ENCODE measurements at regions not wholly inside any gene's neighbourhood (a gene's known extent, or its start where the extent isn't known, plus 50 kb on each side); places are given as distances from the start of the nearest gene placed in this dataset.

- Histone ChIP-seq H3K27me3 (no peaks in the 10 kb centered on the region), H3K4me1 (no peaks in the 10 kb centered on the region), H3K9me3 (no peaks in the 10 kb centered on the region), H3K36me3 (no peaks in the 10 kb centered on the region), H3K4me3 (no peak overlapping the region), H3K27ac (no peak overlapping the region)
- FAIRE-seq (no peak), DNase-seq (no peak), ATAC-seq (no peak)
- 82 to 83% methylated on average over 10 of the region's 10 CpGs for WGBS, 2 donors
- intact Hi-C loops (cut with DNase I), result no loop called here
- TF ChIP-seq CTCF (IDR thresholded peaks at IDR 0.05), result no peak
Measured at GRCh38 chr6:170461111-170461510, 92.0 kb downstream of the PSMB1 start.

GRCh38 chr6:170460641-170461040 lies 92.5 kb downstream of the PSMB1 start:
- intact Hi-C loops (cut with DNase I), result no loop called here
- no peaks in the 10 kb centered on the region for H3K36me3 ChIP-seq
- no peaks in the 10 kb centered on the region for H3K27me3 ChIP-seq
- no peak overlapping the region for H3K27ac ChIP-seq
- WGBS, 2 donors, result 81 to 88% methylated on average over 7 of the region's 7 CpGs
- DNase-seq, result no peak
- H3K4me1 ChIP-seq, result no peaks in the 10 kb centered on the region
- no peak for TF ChIP-seq CTCF (IDR thresholded peaks at IDR 0.05)
- no peaks in the 10 kb centered on the region for H3K9me3 ChIP-seq
- no peak overlapping the region for H3K4me3 ChIP-seq
- no peak for ATAC-seq
- no peak for FAIRE-seq

- Histone ChIP-seq H3K9me3 (no peaks in the 10 kb centered on the region), H3K27ac (no peak overlapping the region), H3K4me1 (no peaks in the 10 kb centered on the region), H3K4me3 (no peak overlapping the region), H3K27me3 (no peaks in the 10 kb centered on the region), H3K36me3 (no peaks in the 10 kb centered on the region)
- intact Hi-C loops (cut with DNase I), result no loop called here
- FAIRE-seq (no peak), ATAC-seq (no peak), DNase-seq (no peak)
- TF ChIP-seq CTCF (IDR thresholded peaks at IDR 0.05), result no peak
- 47 to 61% methylated on average over 6 of the region's 6 CpGs for WGBS, 2 donors
Measured at GRCh38 chr6:170459451-170459850, 93.7 kb downstream of the PSMB1 start.

GRCh38 chr6:170456886-170457698 lies 96.0 kb downstream of the PSMB1 start:
- no peak for FAIRE-seq
- Histone ChIP-seq H3K4me1 (no peaks in the 10 kb centered on the region), H3K27me3 (no peaks in the 10 kb centered on the region), H3K4me3 (no peak overlapping the region), H3K9me3 (no peaks in the 10 kb centered on the region), H3K27ac (no peak overlapping the region), H3K36me3 (no peaks in the 10 kb centered on the region)
- intact Hi-C loops (cut with DNase I), result no loop called here
- no peak for ATAC-seq
- no peak for TF ChIP-seq CTCF (IDR thresholded peaks at IDR 0.05)
- 68 to 84% methylated on average over 11 of the region's 11 CpGs for WGBS, 2 donors
- DNase-seq, result no peak

Data from pancreas (tissue), 10 donors.